NCI-H146 treated with DMSO at 0.1 percent for 48 hours (cell line): ENCODE measurements at regions not wholly inside any gene's neighbourhood (a gene's known extent, or its start where the extent isn't known, plus 50 kb on each side); places are given as distances from the start of the nearest gene placed in this dataset.

Experiments
- DNase-seq: peaks from one replicate; lab custom pipeline; 2025; ENCODE audit not compliant: unreplicated experiment; lab: John Stamatoyannopoulos, UW

DNA sequence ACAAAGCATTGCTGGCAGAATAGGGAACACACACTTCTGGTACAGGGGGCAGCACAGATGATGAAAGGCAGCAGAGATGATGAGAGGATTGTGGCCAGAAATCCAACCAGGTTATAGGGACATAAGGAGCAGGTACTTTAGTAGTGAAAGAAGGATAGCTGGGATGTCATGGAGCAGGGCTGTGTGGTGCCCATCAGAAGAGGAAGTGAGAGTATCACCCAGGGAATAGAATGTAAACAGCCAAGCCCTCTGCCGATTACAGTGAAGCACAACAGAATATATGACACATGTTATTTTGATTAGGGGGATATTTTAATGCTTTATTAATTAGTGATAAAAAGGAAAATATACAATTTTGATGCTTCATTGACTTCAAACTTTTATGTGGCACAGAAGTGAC lies 883.4 kb upstream of the CDH2 start:
- no peak for DNase-seq

GRCh38 chr18:29057703-29058102 lies 880.8 kb upstream of the CDH2 start:
- DNase-seq, result no peak

- DNase-seq, result no peak
Measured at GRCh38 chr18:29056800-29057199, 879.9 kb upstream of the CDH2 start.

DNA sequence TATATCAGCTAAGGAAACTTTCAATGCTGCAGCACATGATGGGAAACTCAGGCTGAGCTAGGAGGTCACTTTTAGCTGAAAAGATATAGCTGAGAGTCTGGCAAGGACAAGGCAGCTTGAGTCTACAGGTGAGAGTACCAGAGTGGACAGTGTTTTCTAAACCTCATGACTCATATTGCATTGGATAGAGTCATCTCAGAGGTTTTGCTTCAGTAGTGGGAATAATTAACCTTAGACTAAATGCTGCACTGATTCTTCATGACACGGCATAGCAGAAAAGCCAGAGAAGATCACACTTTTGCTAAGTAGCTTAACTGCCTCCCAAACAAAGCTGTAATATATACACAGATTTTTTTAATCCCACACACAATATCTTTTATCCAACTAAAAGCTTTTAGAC lies 865.0 kb upstream of the CDH2 start:
- DNase-seq, result no peak

GRCh38 chr18:29034113-29034856 lies 857.4 kb upstream of the CDH2 start:
- no peak for DNase-seq

GRCh38 chr18:29028560-29028959 lies 851.6 kb upstream of the CDH2 start:
- no peak for DNase-seq

DNA sequence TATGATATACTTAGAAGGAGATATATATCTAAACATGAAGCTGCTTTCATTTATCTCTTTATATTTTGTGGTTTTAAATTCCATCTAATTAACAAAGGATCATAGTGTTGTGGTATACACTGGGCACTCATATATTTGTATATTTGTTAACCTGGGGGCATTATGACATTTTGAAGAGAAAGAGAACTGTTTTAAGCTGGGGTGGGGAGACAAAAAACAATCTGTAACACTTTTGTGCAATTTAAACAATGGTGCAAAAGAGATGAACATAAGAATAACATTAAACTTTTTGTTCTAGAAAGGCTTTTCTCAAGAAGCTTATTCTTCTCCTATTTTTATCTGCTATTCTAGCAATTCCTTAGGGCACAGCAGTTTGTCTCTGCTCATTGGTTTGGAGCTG lies 842.0 kb upstream of the CDH2 start:
- no peak for DNase-seq

DNA sequence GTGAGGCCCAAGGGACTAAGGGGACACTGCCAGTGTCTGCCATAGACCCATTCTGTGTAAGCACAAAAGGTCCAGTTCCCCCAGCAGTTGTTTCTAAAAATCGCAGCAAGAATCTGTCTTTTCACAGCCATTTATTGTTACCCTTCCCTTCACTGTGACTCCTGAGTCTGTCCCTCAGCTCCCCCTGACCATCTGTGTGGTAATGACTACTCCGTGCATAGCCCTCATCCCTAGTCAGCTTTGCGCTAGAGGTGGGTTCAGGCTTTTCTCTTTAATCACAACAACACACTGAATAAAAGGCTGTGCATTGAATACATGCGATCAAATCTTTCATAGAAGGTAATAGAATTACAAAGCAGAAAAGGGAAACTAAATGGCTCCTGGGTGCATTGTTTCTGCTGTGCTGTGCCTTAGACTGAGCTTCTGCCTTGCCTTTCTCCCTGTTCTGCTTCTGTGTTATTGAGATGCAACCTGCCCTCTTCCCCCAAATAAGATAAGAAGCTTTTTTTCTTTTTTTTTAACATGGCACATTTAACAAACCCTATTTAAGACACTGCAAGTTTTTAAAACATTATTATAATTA lies 836.0 kb upstream of the CDH2 start:
- DNase-seq, result no peak

DNA sequence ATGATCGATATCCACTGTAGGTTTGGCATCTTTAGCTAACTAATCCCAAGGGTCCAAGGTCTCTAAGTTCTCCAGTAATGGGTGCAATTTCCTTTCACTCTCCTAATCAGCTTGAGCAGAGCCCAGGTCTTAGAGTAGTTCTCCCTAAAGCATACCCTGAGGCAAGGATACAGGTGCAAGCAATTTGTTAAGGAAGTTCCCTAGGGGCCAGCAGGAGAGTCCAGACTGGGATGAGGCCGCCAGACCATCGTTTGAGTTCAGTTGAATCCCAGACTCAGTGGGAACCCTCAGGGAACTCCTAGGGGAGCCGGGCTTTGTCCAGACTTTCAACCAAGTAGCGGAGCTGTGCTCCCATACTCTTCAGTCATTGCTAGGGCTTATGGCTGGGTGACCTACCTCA lies 835.4 kb upstream of the CDH2 start:
- no peak for DNase-seq

DNA sequence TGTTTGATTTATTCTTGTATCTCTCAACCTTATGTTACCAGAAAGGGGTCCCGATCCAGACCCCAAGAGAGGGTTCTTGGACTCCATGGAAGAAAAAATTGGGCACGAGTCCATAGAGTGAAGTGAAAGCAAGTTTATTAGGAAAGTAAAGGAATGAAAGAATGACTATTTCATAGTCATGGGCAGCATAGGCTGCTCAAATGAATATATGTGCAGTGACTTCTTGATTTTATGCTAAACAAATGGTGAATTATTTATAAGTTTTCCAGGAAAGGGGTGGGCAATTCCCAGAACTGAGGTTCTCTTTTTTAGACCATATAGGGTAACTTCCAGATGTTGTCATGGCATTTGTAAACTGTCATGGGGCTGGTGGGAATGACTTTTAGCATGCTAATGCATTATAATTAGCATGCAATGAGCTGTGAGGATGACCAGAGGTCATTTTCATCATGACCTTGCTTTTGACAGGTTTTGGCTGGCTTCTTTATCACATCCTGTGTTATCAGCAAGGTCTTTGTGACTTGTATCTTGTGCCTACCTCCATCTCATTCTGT lies 832.4 kb upstream of the CDH2 start:
- DNase-seq, result no peak

GRCh38 chr18:29008809-29009208 lies 831.9 kb upstream of the CDH2 start:
- no peak for DNase-seq

GRCh38 chr18:29007986-29008654 lies 831.2 kb upstream of the CDH2 start:
- no peak for DNase-seq

- DNase-seq, result no peak
Measured at GRCh38 chr18:29004921-29005320, 828.0 kb upstream of the CDH2 start.

GRCh38 chr18:29003194-29003593 lies 826.3 kb upstream of the CDH2 start:
- DNase-seq, result no peak

DNA sequence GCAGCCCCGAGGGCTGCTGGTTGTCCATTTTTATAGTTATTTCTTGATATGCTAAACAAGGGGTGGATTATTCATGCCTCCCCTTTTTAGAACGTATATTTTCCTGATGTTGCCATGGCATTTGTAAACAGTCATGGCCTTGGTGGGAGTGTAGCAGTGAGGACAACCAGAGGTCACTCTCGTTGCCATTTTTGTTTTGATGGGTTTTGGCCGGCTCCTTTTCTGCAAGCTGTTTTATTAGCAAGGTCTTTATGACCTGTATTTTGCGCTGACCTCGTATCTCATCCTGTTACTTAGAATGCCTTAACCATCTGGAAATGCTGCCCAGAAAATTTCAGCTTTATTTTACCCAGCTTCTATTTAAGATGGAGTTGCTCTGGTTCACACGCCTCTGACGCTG lies 825.8 kb upstream of the CDH2 start:
- DNase-seq, result no peak

DNA sequence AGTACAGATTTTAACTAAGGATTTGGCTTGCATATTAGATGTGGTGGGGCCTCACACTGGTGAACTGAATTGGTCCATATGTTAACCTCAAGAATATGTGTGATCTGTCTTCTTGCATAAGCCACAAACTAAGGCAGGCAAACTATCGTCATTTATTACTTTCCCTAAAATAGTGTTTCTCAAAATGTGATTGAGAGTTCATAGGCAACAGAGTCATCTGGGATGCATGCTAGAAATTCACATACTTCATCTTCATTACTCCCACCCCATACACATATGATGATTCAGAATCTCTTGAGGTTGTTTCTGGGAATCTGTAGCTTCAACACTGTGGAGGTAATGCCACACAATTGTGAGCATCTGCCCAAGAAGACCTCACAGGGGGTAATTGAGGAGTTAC lies 822.8 kb upstream of the CDH2 start:
- no peak for DNase-seq

- peak; percentile 63 for DNase-seq
Measured at GRCh38 chr18:28995319-28995718, 818.4 kb upstream of the CDH2 start.

GRCh38 chr18:28984731-28985130 lies 807.8 kb upstream of the CDH2 start:
- DNase-seq, result no peak

- DNase-seq, result no peak
Measured at GRCh38 chr18:28974504-28974903, 797.6 kb upstream of the CDH2 start.

GRCh38 chr18:28973324-28973723 lies 796.4 kb upstream of the CDH2 start:
- DNase-seq, result no peak

DNA sequence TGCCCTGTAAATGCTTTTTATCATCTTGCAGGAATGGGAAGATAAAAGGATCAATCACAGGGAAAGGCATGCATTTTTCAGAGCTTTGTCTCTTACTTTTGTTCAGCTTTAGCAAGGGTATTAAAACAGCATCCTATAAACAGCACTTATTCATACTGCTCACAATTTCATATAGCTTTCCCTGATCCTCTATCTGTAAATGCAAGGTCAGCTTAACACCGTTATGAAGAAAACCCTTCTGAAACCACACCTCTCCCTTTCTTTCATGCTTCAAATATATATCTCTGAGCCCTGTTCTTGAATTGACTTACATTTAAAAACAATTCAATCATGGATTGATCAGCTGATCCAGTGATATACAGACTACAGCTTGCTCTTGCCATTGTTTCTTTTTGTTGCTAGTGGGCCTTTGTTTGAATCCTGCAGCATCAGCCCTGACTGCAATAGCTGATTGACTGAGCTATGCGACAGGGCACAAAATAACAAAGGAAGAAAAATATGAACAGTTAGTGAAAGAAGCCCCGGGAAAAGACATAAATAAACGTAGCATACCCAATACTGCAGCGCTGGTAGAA lies 795.5 kb upstream of the CDH2 start:
- no peak for DNase-seq

GRCh38 chr18:28963481-28963880 lies 786.6 kb upstream of the CDH2 start:
- DNase-seq, result no peak
